ENCODE measurements at regions not wholly inside any gene's neighbourhood (a gene's known extent, or its start where the extent isn't known, plus 50 kb on each side); places are given as distances from the start of the nearest gene placed in this dataset.

- DNase-seq, result no peak
- ATAC-seq (ENCODE audit: poor library complexity), result no peak
- intact Hi-C loops (cut with DNase I), result no loop called here
Measured at GRCh38 chr5:135706474-135706873, 127.7 kb upstream of the CXCL14 start.

- no peak for DNase-seq
- no peak for ATAC-seq (ENCODE audit: poor library complexity)
- intact Hi-C loops (cut with DNase I), result no loop called here
Measured at GRCh38 chr5:135705941-135706466, 127.2 kb upstream of the CXCL14 start.

GRCh38 chr5:135705141-135705631 is 126.4 kb upstream of the CXCL14 start:
- DNase-seq (no peak), ATAC-seq (ENCODE audit: poor library complexity) (no peak)
- intact Hi-C loops (cut with DNase I), result no loop called here

- intact Hi-C loops (cut with DNase I), result no loop called here
- no peak for ATAC-seq (ENCODE audit: poor library complexity)
- DNase-seq, result no peak
Measured at GRCh38 chr5:135704616-135705015, 125.8 kb upstream of the CXCL14 start.

GRCh38 chr5:135703016-135703550 is 124.3 kb upstream of the CXCL14 start:
- ATAC-seq (ENCODE audit: poor library complexity) (no peak), DNase-seq (no peak)
- intact Hi-C loops (cut with DNase I), result no loop called here

GRCh38 chr5:135702191-135702590 is 123.4 kb upstream of the CXCL14 start:
- no peak for ATAC-seq (ENCODE audit: poor library complexity)
- intact Hi-C loops (cut with DNase I), result no loop called here
- DNase-seq, result no peak

GRCh38 chr5:135700731-135701130 is 121.9 kb upstream of the CXCL14 start:
- no peak for DNase-seq
- ATAC-seq (ENCODE audit: poor library complexity), result no peak
- intact Hi-C loops (cut with DNase I), result no loop called here

GRCh38 chr5:135697959-135698345 is 119.2 kb upstream of the CXCL14 start:
- ATAC-seq (ENCODE audit: poor library complexity) (no peak), DNase-seq (no peak)
- intact Hi-C loops (cut with DNase I), result no loop called here

GRCh38 chr5:135697251-135697958 is 118.6 kb upstream of the CXCL14 start:
- ATAC-seq (ENCODE audit: poor library complexity) (no peak), DNase-seq (no peak)
- intact Hi-C loops (cut with DNase I), result no loop called here

GRCh38 chr5:135696317-135696716 is 117.5 kb upstream of the CXCL14 start:
- intact Hi-C loops (cut with DNase I), result no loop called here
- no peak for ATAC-seq (ENCODE audit: poor library complexity)

GRCh38 chr5:135695656-135696313 is 117.0 kb upstream of the CXCL14 start:
- ATAC-seq (ENCODE audit: poor library complexity) (no peak), DNase-seq (no peak)
- intact Hi-C loops (cut with DNase I), result no loop called here

More at GRCh38 chr5:135696317-135696716, 117.5 kb upstream of the CXCL14 start:
- no peak for DNase-seq

GRCh38 chr5:135694906-135695305 is 116.1 kb upstream of the CXCL14 start:
- no peak for ATAC-seq (ENCODE audit: poor library complexity)
- intact Hi-C loops (cut with DNase I), result no loop called here
- no peak for DNase-seq

GRCh38 chr5:135694012-135694411 is 115.2 kb upstream of the CXCL14 start:
- no peak for ATAC-seq (ENCODE audit: poor library complexity)
- no peak for DNase-seq
- intact Hi-C loops (cut with DNase I), result no loop called here

GRCh38 chr5:135693371-135693955 is 114.7 kb upstream of the CXCL14 start:
- intact Hi-C loops (cut with DNase I), result no loop called here
- ATAC-seq (ENCODE audit: poor library complexity) (no peak), DNase-seq (no peak)

- ATAC-seq (ENCODE audit: poor library complexity) (no peak), DNase-seq (no peak)
- intact Hi-C loops (cut with DNase I), result no loop called here
Measured at GRCh38 chr5:135691044-135691443, 112.3 kb upstream of the CXCL14 start.

- DNase-seq, result no peak
- intact Hi-C loops (cut with DNase I), result no loop called here
- no peak for ATAC-seq (ENCODE audit: poor library complexity)
Measured at GRCh38 chr5:135690466-135690865, 111.7 kb upstream of the CXCL14 start.

GRCh38 chr5:135689506-135689905 is 110.7 kb upstream of the CXCL14 start:
- intact Hi-C loops (cut with DNase I), result no loop called here
- DNase-seq (no peak), ATAC-seq (ENCODE audit: poor library complexity) (no peak)

GRCh38 chr5:135688385-135688784 is 109.6 kb upstream of the CXCL14 start:
- ATAC-seq (ENCODE audit: poor library complexity), result no peak
- intact Hi-C loops (cut with DNase I), result no loop called here
- DNase-seq, result no peak

GRCh38 chr5:135683189-135683588 is 104.4 kb upstream of the CXCL14 start:
- no peak for ATAC-seq (ENCODE audit: poor library complexity)
- intact Hi-C loops (cut with DNase I), result no loop called here
- no peak for DNase-seq

- DNase-seq (no peak), ATAC-seq (ENCODE audit: poor library complexity) (no peak)
- intact Hi-C loops (cut with DNase I), result no loop called here
Measured at GRCh38 chr5:135680713-135681112, 101.9 kb upstream of the CXCL14 start.
